Breast epithelium (tissue), 3 donors: ENCODE measurements at regions not wholly inside any gene's neighbourhood (a gene's known extent, or its start where the extent isn't known, plus 50 kb on each side); places are given as distances from the start of the nearest gene placed in this dataset.

ENCODE experiments used
- CTCF ChIP-seq, 3 donors: fragments of 450-650 bp; IDR thresholded peaks; one replicate each; pipeline ENCODE4 v1.5.1; 2016 to 2017; ENCODE audit warnings: antibody characterized with exemption in 3 of 3, mild to moderate bottlenecking in 3 of 3, moderate library complexity in 3 of 3
- POLR2A ChIP-seq: fragments of 450-650 bp; IDR thresholded peaks from one replicate; pipeline ENCODE4 v1.6.1; 2016; ENCODE audit warnings: antibody characterized with exemption, mild to moderate bottlenecking, moderate library complexity
- POLR2AphosphoS5 ChIP-seq, 3 donors: sonication (generic); formaldehyde crosslinking; IDR thresholded peaks; one replicate each; pipeline ENCODE4 v1.6.1; 2017; ENCODE audit warnings: antibody characterized with exemption in 3 of 3

- TF ChIP-seq CTCF (IDR thresholded peaks at IDR 0.05) (no peak), POLR2A (no peak), POLR2AphosphoS5 (IDR thresholded peaks at IDR 0.05) (no peak)
Observed at GRCh38 chr4:79561751-79562150, 153.7 kb upstream of the GK2 start.
